ENCODE measurements at regions not wholly inside any gene's neighbourhood (a gene's known extent, or its start where the extent isn't known, plus 50 kb on each side); places are given as distances from the start of the nearest gene placed in this dataset.
"Not testable (repeated sequence)": the region's sequence is repeated elsewhere in the genome, so short reads cannot be mapped to it uniquely, and the experiment has no call there.

DNA sequence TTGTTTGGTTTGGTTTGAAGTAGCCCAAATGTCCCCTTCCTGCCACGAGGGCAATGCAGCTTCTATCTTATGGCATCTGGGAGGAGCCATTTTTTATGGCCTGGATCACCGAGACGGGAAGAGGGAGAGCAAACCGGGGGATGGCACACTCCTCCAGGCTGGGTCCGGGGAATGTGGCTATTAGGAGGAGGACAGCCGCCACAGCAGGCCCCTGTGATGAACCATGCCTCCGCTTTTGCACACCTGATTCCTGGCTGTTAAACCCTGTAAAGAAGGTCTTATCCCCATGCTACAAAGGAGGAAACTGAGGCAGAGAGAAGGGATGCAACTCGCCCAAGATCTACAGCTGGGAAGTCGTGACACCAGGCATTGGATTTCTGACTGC, 157.6 kb downstream of the OR4M2 start:
- DNase-seq: no peak
- in situ Hi-C loops (cut with MboI; ENCODE audit: low pct_unique_long_range_greater_than_20kb, low sequenced_read_pairs): no loop called here

- in situ Hi-C loops (cut with MboI; ENCODE audit: low pct_unique_long_range_greater_than_20kb, low sequenced_read_pairs); DNase-seq: not testable (repeated sequence)
Measured at GRCh38 chr15:22238276-22238958, 158.1 kb downstream of the OR4M2 start.

DNA sequence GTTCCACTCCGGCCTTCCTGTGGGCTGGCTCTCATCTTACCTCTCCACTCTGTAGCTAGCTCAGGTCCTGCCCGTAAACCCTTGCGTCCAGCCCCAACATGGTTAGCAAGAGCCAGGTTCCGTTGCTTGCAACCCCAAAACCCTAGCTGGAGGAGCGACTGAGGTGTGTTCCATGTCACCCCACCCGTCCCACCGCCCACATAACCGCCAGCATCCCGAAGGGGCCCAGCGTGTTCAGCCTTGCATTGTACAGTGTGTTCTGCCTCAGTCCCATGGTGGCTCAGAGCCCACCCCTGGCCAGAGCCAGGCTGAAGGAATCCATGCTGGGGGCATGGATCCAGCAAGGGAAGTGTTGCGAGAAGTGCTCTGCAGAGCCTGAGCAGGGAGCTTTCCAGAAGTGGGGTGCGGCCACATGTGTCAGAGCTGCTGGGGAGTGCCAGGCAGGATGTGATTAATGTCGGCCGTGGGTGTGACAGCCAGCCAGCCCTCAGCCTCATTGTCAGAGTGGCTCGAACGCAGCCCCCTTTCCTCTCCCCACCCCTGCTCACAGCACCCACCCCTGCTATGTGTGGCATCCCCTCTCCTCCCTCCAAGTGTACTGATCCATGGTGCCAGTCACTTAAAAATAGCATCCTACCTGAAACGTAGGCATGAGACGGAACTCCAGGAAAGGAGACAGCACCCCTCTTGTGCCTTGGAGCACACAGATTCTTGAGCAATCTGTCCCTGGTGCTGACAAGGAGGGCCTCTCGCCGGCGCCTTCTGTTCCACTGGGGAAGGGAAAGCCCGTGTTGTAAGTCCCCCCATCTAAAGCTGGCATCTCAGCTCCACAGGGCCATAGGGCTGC, 158.9 kb downstream of the OR4M2 start:
- DNase-seq; in situ Hi-C loops (cut with MboI; ENCODE audit: low pct_unique_long_range_greater_than_20kb, low sequenced_read_pairs): not testable (repeated sequence)

GRCh38 chr15:22239806-22240180, 159.5 kb downstream of the OR4M2 start:
- no peak for DNase-seq
- in situ Hi-C loops (cut with MboI; ENCODE audit: low pct_unique_long_range_greater_than_20kb, low sequenced_read_pairs): loop anchor here (10.0 kb wide), 1 partner anchor 1875 kb away; no protein-coding TSS in a partner anchor

GRCh38 chr15:22240403-22240802, 160.1 kb downstream of the OR4M2 start:
- no peak for DNase-seq
- in situ Hi-C loops (cut with MboI; ENCODE audit: low pct_unique_long_range_greater_than_20kb, low sequenced_read_pairs): loop anchor here (10.0 kb wide), 1 partner anchor 1876 kb away; no protein-coding TSS in a partner anchor

DNA sequence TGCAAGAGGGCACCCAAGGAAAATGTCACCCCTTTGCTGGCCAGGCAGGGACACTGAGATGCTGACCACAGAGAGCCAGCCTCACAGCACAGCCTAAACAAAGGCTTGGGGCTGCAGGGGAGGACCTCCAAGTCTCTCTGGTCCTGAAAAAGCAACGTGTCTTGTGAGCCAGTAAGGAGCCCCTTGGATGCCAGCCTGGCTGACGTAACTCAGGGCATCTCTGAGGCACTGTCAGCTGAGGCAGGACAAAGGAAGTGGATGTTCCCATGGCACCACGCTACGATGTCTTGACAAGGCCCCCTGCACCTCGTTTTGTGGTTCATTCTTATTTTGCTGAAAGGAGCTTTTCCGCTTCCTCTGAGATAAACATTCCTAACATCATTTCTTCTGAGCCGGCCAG, 160.7 kb downstream of the OR4M2 start:
- in situ Hi-C loops (cut with MboI; ENCODE audit: low pct_unique_long_range_greater_than_20kb, low sequenced_read_pairs): loop anchor here (10.0 kb wide), 1 partner anchor 1876 kb away; no protein-coding TSS in a partner anchor
- no peak for DNase-seq

DNA sequence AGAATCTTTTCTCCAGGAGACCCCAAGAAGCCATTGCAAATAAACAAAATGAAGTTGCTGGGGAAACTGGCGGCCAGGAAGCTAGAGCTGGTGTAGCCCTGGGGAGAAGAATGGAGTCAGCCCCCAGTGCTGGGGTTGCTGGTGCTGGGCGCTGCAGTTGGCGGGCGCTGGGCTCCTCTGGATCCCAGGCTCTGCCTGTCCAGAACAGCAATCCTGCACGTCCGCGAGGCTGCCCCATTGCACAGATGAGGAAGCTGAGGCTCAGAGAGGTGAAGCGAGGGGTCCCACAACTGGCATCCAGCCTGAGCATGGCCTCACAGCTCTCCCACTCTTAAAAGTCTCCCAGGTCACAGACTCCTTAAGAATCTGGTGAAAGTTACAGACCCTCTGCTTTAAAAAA, 161.1 kb downstream of the OR4M2 start:
- DNase-seq: no peak
- in situ Hi-C loops (cut with MboI; ENCODE audit: low pct_unique_long_range_greater_than_20kb, low sequenced_read_pairs): loop anchor here (10.0 kb wide), 1 partner anchor 1877 kb away; no protein-coding TSS in a partner anchor

DNA sequence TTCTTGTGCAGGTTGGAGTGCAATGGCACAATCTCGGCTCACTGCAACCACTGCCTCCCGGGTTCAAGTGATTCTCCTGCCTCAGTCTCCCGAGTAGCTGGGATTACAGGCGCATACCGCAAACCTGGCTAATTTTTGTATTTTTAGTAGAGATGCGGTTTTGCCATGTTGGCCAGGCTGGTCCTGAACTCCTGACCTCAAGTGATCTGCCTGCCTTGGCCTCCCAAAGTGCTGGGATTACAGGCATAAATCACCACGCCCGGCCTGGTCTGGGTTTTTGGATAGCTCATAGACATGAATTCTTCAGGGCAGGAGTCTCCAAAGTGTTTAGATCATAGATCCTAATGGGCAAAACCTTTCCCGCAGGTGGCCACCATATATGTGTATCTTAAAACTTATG, 162.0 kb downstream of the OR4M2 start:
- in situ Hi-C loops (cut with MboI; ENCODE audit: low pct_unique_long_range_greater_than_20kb, low sequenced_read_pairs): loop anchor here (10.0 kb wide), 1 partner anchor 1878 kb away; no protein-coding TSS in a partner anchor
- not testable (repeated sequence) for DNase-seq

GRCh38 chr15:22243440-22244130, 163.3 kb downstream of the OR4M2 start:
- in situ Hi-C loops (cut with MboI; ENCODE audit: low pct_unique_long_range_greater_than_20kb, low sequenced_read_pairs): loop anchor here (10.0 kb wide), 1 partner anchor 1879 kb away; no protein-coding TSS in a partner anchor
- DNase-seq: no peak

DNA sequence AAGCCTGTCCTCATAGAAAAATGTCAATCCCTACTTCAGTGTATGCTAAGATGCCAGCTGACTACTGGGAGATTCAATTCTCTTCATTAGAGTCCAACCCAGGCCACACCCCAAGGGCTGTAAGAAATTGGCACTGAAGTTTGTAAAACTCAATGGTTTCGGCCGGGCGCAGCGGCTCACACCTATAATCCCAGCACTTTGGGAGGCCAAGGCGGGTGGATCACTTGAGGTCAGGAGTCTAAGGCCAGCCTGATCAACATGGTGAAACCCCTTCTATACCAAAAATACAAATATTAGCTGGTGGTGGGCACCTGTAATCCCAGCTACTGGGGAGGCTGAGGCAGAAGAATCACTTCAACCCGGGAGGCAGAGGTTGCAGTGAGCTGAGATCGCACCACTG, 169.2 kb downstream of the OR4M2 start:
- in situ Hi-C loops (cut with MboI; ENCODE audit: low pct_unique_long_range_greater_than_20kb, low sequenced_read_pairs): loop anchor here (10.0 kb wide), 1 partner anchor 1885 kb away; no protein-coding TSS in a partner anchor
- not testable (repeated sequence) for DNase-seq

DNA sequence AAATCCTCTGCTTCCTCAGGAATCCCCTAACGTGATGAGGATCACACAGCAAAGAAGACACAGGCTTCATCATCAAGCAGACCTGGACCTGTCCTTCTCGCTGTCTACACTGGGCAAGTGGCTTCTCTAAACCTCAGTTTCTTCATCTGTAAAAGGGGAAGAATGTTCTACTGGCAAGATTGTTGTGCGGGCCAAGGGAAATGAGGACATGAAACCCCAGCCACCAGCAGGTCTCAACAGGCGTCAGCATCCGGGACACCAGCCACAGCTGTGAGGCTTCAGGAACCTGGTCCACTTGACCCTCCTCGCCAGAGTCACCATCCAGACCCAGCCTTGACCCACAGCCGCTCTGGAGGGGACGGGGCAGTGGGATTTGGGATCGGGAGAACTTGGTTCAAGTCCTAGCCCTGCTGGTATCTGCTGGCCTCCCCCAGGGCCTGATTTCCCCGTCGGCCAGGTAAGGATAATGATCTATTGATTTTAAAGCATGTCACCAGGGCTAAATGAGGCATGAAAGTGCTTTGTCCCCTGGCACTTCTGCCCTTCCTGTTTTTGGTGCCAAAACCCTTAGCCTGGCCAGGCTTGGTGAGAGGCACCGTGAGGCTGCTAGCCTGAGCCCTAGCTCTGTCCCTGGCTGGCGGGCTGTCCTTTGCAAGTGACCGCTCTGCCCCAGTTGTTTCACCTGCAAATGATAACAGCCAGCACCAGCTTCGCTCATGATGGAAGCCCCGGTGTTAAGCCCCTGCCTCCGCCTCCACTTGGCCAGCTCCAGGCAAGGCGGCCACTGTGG, 170.4 kb downstream of the OR4M2 start:
- in situ Hi-C loops (cut with MboI; ENCODE audit: low pct_unique_long_range_greater_than_20kb, low sequenced_read_pairs); DNase-seq: not testable (repeated sequence)

- in situ Hi-C loops (cut with MboI; ENCODE audit: low pct_unique_long_range_greater_than_20kb, low sequenced_read_pairs): no loop called here
- no peak for DNase-seq
Measured at GRCh38 chr15:22251422-22251821, 171.1 kb downstream of the OR4M2 start.

DNA sequence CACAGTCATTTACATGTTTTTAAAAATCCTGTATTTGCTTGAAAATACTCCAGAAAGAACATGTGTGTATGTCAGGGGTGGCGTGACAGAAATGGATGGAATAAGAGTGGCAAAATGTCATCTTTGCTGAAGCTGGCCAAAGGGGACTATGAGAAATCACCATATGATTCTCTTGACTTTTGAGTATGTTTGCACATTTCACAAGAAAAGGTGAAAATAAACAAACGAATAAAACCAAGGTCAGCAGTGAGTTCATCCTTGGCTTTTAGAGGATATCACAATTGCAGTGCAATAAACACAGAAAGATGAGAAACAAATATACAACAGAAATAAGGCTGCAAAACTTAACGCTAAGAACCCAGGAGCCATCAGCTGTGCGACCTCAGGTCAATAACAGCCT, 171.7 kb downstream of the OR4M2 start:
- DNase-seq; in situ Hi-C loops (cut with MboI; ENCODE audit: low pct_unique_long_range_greater_than_20kb, low sequenced_read_pairs): not testable (repeated sequence)

DNA sequence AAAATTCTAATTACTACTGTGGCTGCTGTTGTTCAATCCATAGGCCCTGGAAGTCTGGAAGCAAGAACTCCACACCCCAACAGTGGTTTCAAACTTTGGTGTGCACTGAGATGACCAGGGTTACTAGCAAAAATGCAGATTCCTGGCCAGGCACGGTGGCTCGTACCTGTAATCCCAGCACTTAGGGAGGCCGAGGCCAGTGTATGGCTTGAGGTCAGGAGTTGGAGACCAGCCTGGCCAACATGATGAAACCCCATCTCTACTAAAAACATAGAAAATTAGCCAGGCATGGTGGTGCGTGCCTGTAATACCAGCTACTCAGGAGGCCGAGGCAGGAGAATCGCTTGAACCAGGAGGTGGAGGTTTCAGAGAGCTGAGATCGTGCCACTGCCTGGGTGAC, 172.2 kb downstream of the OR4M2 start:
- in situ Hi-C loops (cut with MboI; ENCODE audit: low pct_unique_long_range_greater_than_20kb, low sequenced_read_pairs); DNase-seq: not testable (repeated sequence)

DNA sequence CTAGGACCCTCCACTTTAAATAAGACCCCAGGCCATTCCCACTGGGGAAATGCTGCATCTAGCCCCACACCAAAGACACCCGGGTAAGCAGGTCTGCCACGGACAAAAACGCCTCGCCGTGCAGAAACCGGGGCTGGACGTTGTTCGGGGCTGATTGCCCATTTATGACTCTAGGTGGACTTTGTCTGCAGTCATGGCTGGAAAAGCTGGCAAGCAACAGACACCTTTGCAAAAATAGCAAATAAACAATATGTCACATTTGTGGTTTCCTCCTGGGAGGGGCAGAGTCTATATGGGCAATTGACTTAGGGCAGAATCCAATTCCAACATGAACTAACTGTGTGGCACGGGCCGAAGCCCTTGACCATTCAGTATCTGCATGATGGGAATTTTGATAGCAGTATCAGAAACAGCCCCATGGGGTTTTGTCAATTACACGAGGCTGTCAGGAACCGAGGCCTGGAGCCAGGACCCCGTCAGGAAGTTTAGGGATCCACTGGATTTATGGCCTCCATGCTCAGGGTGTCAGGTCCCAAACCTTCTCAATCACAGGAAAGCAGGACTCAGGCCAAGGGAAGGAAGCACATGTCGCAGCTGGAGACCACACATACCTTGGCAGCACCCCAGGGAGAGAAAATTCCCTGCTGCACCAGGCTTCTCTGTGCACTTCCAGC, 172.8 kb downstream of the OR4M2 start:
- DNase-seq; in situ Hi-C loops (cut with MboI; ENCODE audit: low pct_unique_long_range_greater_than_20kb, low sequenced_read_pairs): not testable (repeated sequence)

- in situ Hi-C loops (cut with MboI; ENCODE audit: low pct_unique_long_range_greater_than_20kb, low sequenced_read_pairs): no loop called here
- no peak for DNase-seq
Measured at GRCh38 chr15:22253676-22254408, 173.5 kb downstream of the OR4M2 start.

DNA sequence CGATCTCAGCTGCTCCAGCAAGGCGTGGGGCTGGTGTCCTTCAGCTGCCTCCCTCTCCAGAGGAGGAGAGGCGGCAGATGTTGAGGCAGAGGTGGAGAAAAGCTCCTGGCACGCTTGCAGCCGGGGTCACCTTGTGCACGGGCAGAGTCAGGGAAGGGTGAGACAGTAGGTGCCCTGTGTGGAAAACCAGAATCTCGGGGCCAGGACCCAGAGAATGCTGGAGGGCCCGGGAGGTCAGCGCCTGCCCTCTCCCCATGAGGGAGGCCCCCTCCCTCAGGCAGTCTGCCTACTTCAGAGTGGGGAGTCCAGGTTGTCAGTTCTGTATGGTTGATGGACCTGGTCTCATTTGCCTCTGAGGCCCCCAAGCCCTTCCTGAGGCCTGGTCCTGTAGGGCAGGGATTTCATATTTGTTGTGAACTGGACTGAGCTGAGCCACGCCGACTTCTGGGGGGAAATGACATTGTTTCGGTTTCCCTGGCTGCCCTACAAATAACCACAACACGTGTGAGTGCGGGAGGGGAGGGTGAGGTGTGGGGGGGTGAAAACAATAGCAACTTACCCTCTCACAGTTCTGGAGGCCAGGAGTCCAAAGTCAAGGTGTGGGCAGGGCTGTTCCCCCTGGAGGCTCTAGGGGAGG, 174.2 kb downstream of the OR4M2 start:
- DNase-seq; in situ Hi-C loops (cut with MboI; ENCODE audit: low pct_unique_long_range_greater_than_20kb, low sequenced_read_pairs): not testable (repeated sequence)

Measured in KBM-7 (cell line).